Ovary (tissue), 7 donors: ENCODE measurements at regions not wholly inside any gene's neighbourhood (a gene's known extent, or its start where the extent isn't known, plus 50 kb on each side); places are given as distances from the start of the nearest gene placed in this dataset.

ENCODE experiments used
- DNase-seq, 5 donors: peaks; one replicate each; pipeline ENCODE4 v3.0.0-alpha.2; 2019 to 2020
- H3K27ac ChIP-seq, 2 donors: fragments of 200-600 bp; one replicate each; pipeline versions ENCODE4 v1.5.1 to v1.8.0; 2019 to 2022
- H3K27me3 ChIP-seq: fragments of 200-600 bp; one replicate; pipeline ENCODE4 v1.8.0; 2022
- H3K36me3 ChIP-seq: fragments of 200-600 bp; sonication (generic); one replicate; pipeline ENCODE4 v1.5.1; 2019
- H3K4me1 ChIP-seq: one replicate; pipeline ENCODE4 v1.8.1; 2013; ENCODE audit warnings: mild to moderate bottlenecking, moderate library complexity; ENCODE audit not compliant: insufficient read depth
- H3K4me3 ChIP-seq: fragments of 200-600 bp; sonication (generic); one replicate; pipeline ENCODE4 v1.5.1; 2017
- H3K9me3 ChIP-seq, 2 donors: fragments of 200-600 bp in 1 of 2; sonication (generic) in 1 of 2; one replicate each; pipeline versions ENCODE4 v1.5.1 to v1.8.1; 2013 to 2019; ENCODE audit warnings: mild to moderate bottlenecking in 1 of 2, moderate library complexity in 1 of 2
- CTCF ChIP-seq, 3 donors: fragments of 450-650 bp in 2 of 3; fragments of 200-600 bp in 1 of 3; IDR thresholded peaks; one replicate each; pipeline versions ENCODE4 v1.5.1 to v1.8.0; 2016 to 2022; ENCODE audit warnings: antibody characterized with exemption in 3 of 3, mild to moderate bottlenecking in 1 of 3
- EP300 ChIP-seq: sonication (generic); formaldehyde crosslinking; IDR thresholded peaks from one replicate; pipeline ENCODE4 v1.6.1; 2017; ENCODE audit warnings: antibody characterized with exemption
- POLR2A ChIP-seq: fragments of 450-650 bp; IDR thresholded peaks from one replicate; pipeline ENCODE4 v1.6.1; 2017; ENCODE audit warnings: antibody characterized with exemption, mild to moderate bottlenecking, moderate library complexity
- WGBS, 3 donors: extraction: QIAGEN DNeasy Blood & Tissue Kit in 1 of 3; methylation state at CpG; one replicate each; pipeline versions ENCODE4 v1.1.5 to v1.1.7; 2013 to 2017; 5-methylcytosine and 5-hydroxymethylcytosine counted together
- intact Hi-C, 4 donors: fragments of 100-400 bp; cut with DNase I; formaldehyde crosslinking; loops; one replicate each; pipeline versions ENCODE4 v1.11.0 to v1.15.1; 2022 to 2023
- donor health status: DM: no; HTN: no; CAD: no; lungs with moderate emphysema.
- donor health status: DM: no; HTN: no; CAD: no.
- donor health status: Bipolar disorder and iron deficiency.
- donor health status: DM: no; HTN: no; CAD: no.
- donor health status: DM: yes; HTN: yes; CAD: no.

DNA sequence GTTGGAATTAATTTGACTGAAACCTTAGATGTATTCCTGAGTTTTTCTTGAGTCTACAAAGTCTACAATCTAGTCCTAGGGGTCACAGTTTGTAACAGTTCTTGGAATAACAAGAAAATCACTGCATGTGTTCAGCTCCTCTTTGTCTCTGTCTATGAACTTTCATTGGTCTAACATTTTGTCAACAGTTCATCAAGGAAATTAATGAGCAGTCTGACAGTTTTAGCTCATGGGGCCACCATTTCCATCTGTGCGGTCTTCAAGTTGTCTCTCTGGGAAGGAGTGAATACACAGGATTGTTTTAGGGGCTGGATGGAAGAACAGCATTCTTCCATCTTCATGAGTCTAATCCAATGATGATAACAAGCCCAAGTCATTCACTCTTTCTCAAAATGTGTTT, 276.4 kb downstream of the TMEM167A start:
- H3K4me3 ChIP-seq, result no peak overlapping the region
- no peaks in the 10 kb centered on the region for H3K4me1 ChIP-seq
- TF ChIP-seq CTCF (IDR thresholded peaks at IDR 0.05) (no peak), EP300 (no peak), POLR2A (no peak)
- no peaks in the 10 kb centered on the region for H3K27me3 ChIP-seq
- H3K9me3 ChIP-seq, result no peaks in the 10 kb centered on the region
- 84 to 88% (median 85%) methylated on average over 1 of the region's 1 CpG for WGBS, 3 donors
- DNase-seq, result no peak
- intact Hi-C loops, result no loop called here
- no peak overlapping the region for H3K27ac ChIP-seq
- no peaks in the 10 kb centered on the region for H3K36me3 ChIP-seq

- WGBS, 3 donors, result 59 to 61% (median 61%) methylated on average over 5 of the region's 5 CpGs
- Histone ChIP-seq H3K4me1 (no peaks in the 10 kb centered on the region), H3K27ac (no peak overlapping the region), H3K27me3 (no peaks in the 10 kb centered on the region), H3K9me3 (no peaks in the 10 kb centered on the region), H3K4me3 (no peak overlapping the region), H3K36me3 (no peaks in the 10 kb centered on the region)
- TF ChIP-seq POLR2A, result no peak
- no peak for TF ChIP-seq EP300
- no peak for TF ChIP-seq CTCF (IDR thresholded peaks at IDR 0.05)
- DNase-seq, result no peak
- intact Hi-C loops, result no loop called here
Observed at GRCh38 chr5:82799361-82800077, 277.7 kb downstream of the TMEM167A start.

- H3K4me1 ChIP-seq, result no peaks in the 10 kb centered on the region
- DNase-seq, result no peak
- H3K27me3 ChIP-seq, result no peaks in the 10 kb centered on the region
- WGBS, 3 donors, result 18 to 52% (median 24%) methylated on average over 2 of the region's 2 CpGs
- no peak overlapping the region for H3K4me3 ChIP-seq
- TF ChIP-seq EP300 (no peak), POLR2A (no peak)
- H3K9me3 ChIP-seq, result no peaks in the 10 kb centered on the region
- intact Hi-C loops, result no loop called here
- H3K27ac ChIP-seq, result no peak overlapping the region
- H3K36me3 ChIP-seq, result no peaks in the 10 kb centered on the region
Observed at GRCh38 chr5:82798676-82799075, 278.5 kb downstream of the TMEM167A start.

GRCh38 chr5:82796643-82797416, 280.4 kb downstream of the TMEM167A start:
- Histone ChIP-seq H3K4me3 (no peak overlapping the region), H3K27ac (no peak overlapping the region), H3K4me1 (no peaks in the 10 kb centered on the region), H3K36me3 (no peaks in the 10 kb centered on the region), H3K27me3 (no peaks in the 10 kb centered on the region), H3K9me3 (no peaks in the 10 kb centered on the region)
- DNase-seq, result no peak
- TF ChIP-seq CTCF (IDR thresholded peaks at IDR 0.05) (no peak), EP300 (no peak), POLR2A (no peak)
- 72 to 80% (median 74%) methylated on average over 5 of the region's 5 CpGs for WGBS, 3 donors
- intact Hi-C loops, result no loop called here

- H3K4me3 ChIP-seq, result no peak overlapping the region
- intact Hi-C loops, result no loop called here
- WGBS, 3 donors, result 94 to 96% (median 94%) methylated on average over 2 of the region's 2 CpGs
Observed at GRCh38 chr5:82794876-82795275, 282.3 kb downstream of the TMEM167A start.

More at GRCh38 chr5:82794876-82795275, 282.3 kb downstream of the TMEM167A start:
- Histone ChIP-seq H3K27ac (no peak overlapping the region), H3K36me3 (no peaks in the 10 kb centered on the region), H3K9me3 (no peaks in the 10 kb centered on the region), H3K27me3 (no peaks in the 10 kb centered on the region), H3K4me1 (no peaks in the 10 kb centered on the region)
- no peak for DNase-seq
- no peak for TF ChIP-seq POLR2A
- no peak for TF ChIP-seq EP300
